Tibial nerve (tissue), 4 donors: ENCODE measurements at regions not wholly inside any gene's neighbourhood (a gene's known extent, or its start where the extent isn't known, plus 50 kb on each side); places are given as distances from the start of the nearest gene placed in this dataset.

Experiments
- CTCF ChIP-seq, 5 experiments: fragments of 200-600 bp in 3 of 5; fragments of 450-650 bp in 2 of 5; sonication (generic) in 3 of 5; IDR thresholded peaks; one replicate each; pipeline ENCODE4 v1.5.1; 2016 to 2019; ENCODE audit warnings: antibody characterized with exemption in 5 of 5, mild to moderate bottlenecking in 3 of 5, moderate library complexity in 2 of 5
- EP300 ChIP-seq, 2 donors: sonication (generic); formaldehyde crosslinking; IDR thresholded peaks; one replicate each; pipeline ENCODE4 v1.6.1; 2017; ENCODE audit warnings: antibody characterized with exemption in 2 of 2, mild to moderate bottlenecking in 1 of 2

- no peak for TF ChIP-seq CTCF (IDR thresholded peaks at IDR 0.05)
- no peak for TF ChIP-seq EP300 (IDR thresholded peaks at IDR 0.05)
These were observed 232.1 kb upstream of the CCDC196 start for GRCh38 chr14:66254038-66254437.
